ENCODE measurements at regions not wholly inside any gene's neighbourhood (a gene's known extent, or its start where the extent isn't known, plus 50 kb on each side); places are given as distances from the start of the nearest gene placed in this dataset.
"Not testable (repeated sequence)": the region's sequence is repeated elsewhere in the genome, so short reads cannot be mapped to it uniquely, and the experiment has no call there.

- Histone ChIP-seq H3K27me3 (ENCODE audit: insufficient read depth, low read depth, severe bottlenecking) (no peaks in the 10 kb centered on the region), H3K36me3 (no peaks in the 10 kb centered on the region), H3K9me3 (ENCODE audit: severe bottlenecking) (no peaks in the 10 kb centered on the region), H3K27ac (no peak overlapping the region), H3K4me3 (ENCODE audit: low read depth, low read length) (no peak overlapping the region)
- no peak for DNase-seq
- TF ChIP-seq, protein P1, sequence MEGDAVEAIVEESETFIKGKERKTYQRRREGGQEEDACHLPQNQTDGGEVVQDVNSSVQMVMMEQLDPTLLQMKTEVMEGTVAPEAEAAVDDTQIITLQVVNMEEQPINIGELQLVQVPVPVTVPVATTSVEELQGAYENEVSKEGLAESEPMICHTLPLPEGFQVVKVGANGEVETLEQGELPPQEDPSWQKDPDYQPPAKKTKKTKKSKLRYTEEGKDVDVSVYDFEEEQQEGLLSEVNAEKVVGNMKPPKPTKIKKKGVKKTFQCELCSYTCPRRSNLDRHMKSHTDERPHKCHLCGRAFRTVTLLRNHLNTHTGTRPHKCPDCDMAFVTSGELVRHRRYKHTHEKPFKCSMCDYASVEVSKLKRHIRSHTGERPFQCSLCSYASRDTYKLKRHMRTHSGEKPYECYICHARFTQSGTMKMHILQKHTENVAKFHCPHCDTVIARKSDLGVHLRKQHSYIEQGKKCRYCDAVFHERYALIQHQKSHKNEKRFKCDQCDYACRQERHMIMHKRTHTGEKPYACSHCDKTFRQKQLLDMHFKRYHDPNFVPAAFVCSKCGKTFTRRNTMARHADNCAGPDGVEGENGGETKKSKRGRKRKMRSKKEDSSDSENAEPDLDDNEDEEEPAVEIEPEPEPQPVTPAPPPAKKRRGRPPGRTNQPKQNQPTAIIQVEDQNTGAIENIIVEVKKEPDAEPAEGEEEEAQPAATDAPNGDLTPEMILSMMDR (IDR thresholded peaks at IDR 0.05; ENCODE audit: low read depth, low read length) = no peak
These were observed 307.2 kb upstream of the SFSWAP start for GRCh38 chr12:131403676-131404075.

DNA sequence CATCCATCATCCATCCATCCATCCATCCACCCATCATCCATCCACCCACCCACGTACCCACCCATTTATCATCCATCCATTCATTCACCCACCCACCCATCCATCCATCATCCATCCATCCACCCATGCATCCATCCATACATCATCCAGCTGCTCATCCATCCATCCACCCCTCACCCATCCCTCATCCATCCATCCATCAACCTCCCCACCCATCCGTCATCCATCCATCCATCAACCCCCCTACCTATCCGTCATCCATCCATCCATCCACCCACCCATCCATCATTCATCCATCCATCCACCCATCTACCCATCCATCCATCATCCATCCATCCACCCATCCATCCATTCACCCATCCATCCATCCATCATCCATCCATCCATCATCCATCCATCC, 306.2 kb upstream of the SFSWAP start:
- no peaks in the 10 kb centered on the region for H3K36me3 ChIP-seq
- H3K9me3 ChIP-seq (ENCODE audit: severe bottlenecking) = no peaks in the 10 kb centered on the region
- H3K27ac ChIP-seq = no peak overlapping the region
- TF ChIP-seq, protein P1 (IDR thresholded peaks at IDR 0.05; ENCODE audit: low read depth, low read length) = no peak
- H3K4me3 ChIP-seq (ENCODE audit: low read depth, low read length) = no peak overlapping the region
- DNase-seq = no peak
- H3K27me3 ChIP-seq (ENCODE audit: insufficient read depth, low read depth, severe bottlenecking) = no peaks in the 10 kb centered on the region

- Histone ChIP-seq H3K27ac (no peak overlapping the region), H3K9me3 (ENCODE audit: severe bottlenecking) (no peaks in the 10 kb centered on the region), H3K4me3 (ENCODE audit: low read depth, low read length) (no peak overlapping the region), H3K36me3 (no peaks in the 10 kb centered on the region), H3K27me3 (ENCODE audit: insufficient read depth, low read depth, severe bottlenecking) (no peaks in the 10 kb centered on the region)
- TF ChIP-seq, protein P1 (IDR thresholded peaks at IDR 0.05; ENCODE audit: low read depth, low read length) = no peak
- no peak for DNase-seq
These were observed 303.5 kb upstream of the SFSWAP start for GRCh38 chr12:131407221-131408035.

DNA sequence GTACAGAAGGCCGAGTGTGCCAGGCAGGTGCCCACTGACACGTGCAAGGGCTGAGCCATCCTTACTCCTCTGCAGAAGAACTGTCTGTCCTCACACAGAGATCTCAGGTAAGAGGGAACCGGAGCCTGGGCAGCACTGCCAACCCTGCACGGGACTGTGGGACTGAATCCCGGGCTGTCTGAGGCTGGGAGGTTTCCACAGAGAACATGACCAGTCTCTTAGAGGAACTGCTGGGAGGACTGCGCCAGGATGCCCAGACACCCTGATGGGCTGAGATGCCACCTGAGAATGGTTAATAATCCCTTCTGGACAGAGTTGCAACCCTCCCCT, 302.9 kb upstream of the SFSWAP start:
- DNase-seq = no peak
- Histone ChIP-seq H3K27ac (no peak overlapping the region), H3K27me3 (ENCODE audit: insufficient read depth, low read depth, severe bottlenecking) (no peaks in the 10 kb centered on the region), H3K4me3 (ENCODE audit: low read depth, low read length) (no peak overlapping the region), H3K36me3 (no peaks in the 10 kb centered on the region), H3K9me3 (ENCODE audit: severe bottlenecking) (no peaks in the 10 kb centered on the region)
- TF ChIP-seq, protein P1 (IDR thresholded peaks at IDR 0.05; ENCODE audit: low read depth, low read length) = no peak

GRCh38 chr12:131408484-131408883, 302.4 kb upstream of the SFSWAP start:
- Histone ChIP-seq H3K4me3 (ENCODE audit: low read depth, low read length) (no peak overlapping the region), H3K27me3 (ENCODE audit: insufficient read depth, low read depth, severe bottlenecking) (no peaks in the 10 kb centered on the region), H3K9me3 (ENCODE audit: severe bottlenecking) (no peaks in the 10 kb centered on the region), H3K27ac (no peak overlapping the region), H3K36me3 (no peaks in the 10 kb centered on the region)
- TF ChIP-seq, protein P1 (IDR thresholded peaks at IDR 0.05; ENCODE audit: low read depth, low read length) = no peak
- no peak for DNase-seq

DNA sequence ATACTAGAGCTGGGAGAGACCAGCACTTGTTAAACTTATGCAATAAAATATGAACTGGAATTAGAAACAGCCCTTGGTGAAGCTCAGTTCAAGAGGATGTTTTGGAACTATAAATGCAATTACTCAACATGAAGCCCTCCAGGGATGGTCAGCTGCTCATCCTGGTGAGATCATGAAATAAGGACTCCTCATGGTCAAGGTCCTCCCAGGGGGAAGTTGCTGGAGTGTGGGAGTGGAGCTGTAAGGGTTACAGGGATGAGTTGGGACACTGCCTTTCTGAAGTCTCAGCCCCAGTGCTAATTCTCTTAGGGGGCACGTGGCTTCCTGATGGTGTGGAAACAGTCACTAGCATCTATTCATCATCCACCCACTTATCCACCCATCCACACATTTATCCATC, 301.7 kb upstream of the SFSWAP start:
- Histone ChIP-seq H3K27me3 (ENCODE audit: insufficient read depth, low read depth, severe bottlenecking) (no peaks in the 10 kb centered on the region), H3K36me3 (no peaks in the 10 kb centered on the region), H3K27ac (no peak overlapping the region), H3K9me3 (ENCODE audit: severe bottlenecking) (no peaks in the 10 kb centered on the region), H3K4me3 (ENCODE audit: low read depth, low read length) (no peak overlapping the region)
- no peak for DNase-seq
- TF ChIP-seq, protein P1 (IDR thresholded peaks at IDR 0.05; ENCODE audit: low read depth, low read length) = no peak

- not testable (repeated sequence) for H3K9me3 ChIP-seq (ENCODE audit: severe bottlenecking)
These were observed 299.1 kb upstream of the SFSWAP start for GRCh38 chr12:131411827-131412226.

More at GRCh38 chr12:131411827-131412226, 299.1 kb upstream of the SFSWAP start:
- not testable (repeated sequence) for DNase-seq; H3K27me3 ChIP-seq (ENCODE audit: insufficient read depth, low read depth, severe bottlenecking); H3K27ac ChIP-seq; H3K36me3 ChIP-seq; H3K4me3 ChIP-seq (ENCODE audit: low read depth, low read length)
